GM13976 (cell line): ENCODE measurements at regions not wholly inside any gene's neighbourhood (a gene's known extent, or its start where the extent isn't known, plus 50 kb on each side); places are given as distances from the start of the nearest gene placed in this dataset.

Experiments
- DNase-seq: peaks from one replicate; pipeline ENCODE4 v3.0.0; 2012; ENCODE audit warnings: low spot score
- in situ Hi-C: fragments of 300-500 bp; cut with MboI; formaldehyde crosslinking; loops from one replicate; pipeline ENCODE4 v1.12.0; 2022; ENCODE audit warnings: low sequenced_read_pairs, mixed read lengths, inconsistent platforms; ENCODE audit not compliant: unreplicated experiment
- TF ChIP-seq, protein P1 (sequence below): IDR thresholded peaks from 2 replicates; pipeline ENCODE4 v1.5.1; 2012; ENCODE audit warnings: borderline replicate concordance, mild to moderate bottlenecking; ENCODE audit not compliant: insufficient read depth; ENCODE audit errors: extremely low read depth, missing control alignments, control extremely low read depth

DNA sequence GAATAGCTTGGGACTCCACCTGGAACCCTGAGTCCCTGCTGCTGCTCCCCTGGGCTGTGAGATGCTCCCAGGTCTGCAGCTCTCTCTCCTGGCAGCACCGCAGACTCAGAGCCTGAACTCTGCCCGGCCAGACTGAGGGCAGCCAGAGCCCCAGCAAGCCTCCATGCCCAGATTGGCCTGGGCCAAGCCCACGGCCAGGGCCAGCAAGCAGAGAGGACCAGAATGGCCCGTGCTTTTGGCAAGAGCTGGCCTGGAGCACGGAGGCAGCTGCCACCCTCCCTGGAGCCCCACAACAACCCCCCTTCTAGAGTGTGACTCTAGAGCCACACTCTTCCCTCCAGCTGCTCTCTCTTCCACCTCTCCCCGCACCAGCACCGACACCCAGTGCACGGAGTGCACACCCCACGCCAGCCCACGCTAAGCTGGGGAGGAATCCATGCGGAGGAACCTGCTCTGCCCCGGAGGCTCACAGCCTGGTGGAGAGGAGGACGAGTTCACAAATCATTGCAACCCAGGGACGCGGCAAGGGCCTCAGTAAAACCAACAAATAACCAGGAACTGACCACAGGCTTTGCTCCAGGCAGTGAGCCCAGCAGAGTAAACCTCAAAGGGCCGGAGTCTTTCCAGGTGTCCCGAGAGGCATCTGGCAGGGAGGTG lies 110.3 kb downstream of the HMX1 start:
- in situ Hi-C loops = no loop called here
- DNase-seq = no peak
- TF ChIP-seq, protein P1, sequence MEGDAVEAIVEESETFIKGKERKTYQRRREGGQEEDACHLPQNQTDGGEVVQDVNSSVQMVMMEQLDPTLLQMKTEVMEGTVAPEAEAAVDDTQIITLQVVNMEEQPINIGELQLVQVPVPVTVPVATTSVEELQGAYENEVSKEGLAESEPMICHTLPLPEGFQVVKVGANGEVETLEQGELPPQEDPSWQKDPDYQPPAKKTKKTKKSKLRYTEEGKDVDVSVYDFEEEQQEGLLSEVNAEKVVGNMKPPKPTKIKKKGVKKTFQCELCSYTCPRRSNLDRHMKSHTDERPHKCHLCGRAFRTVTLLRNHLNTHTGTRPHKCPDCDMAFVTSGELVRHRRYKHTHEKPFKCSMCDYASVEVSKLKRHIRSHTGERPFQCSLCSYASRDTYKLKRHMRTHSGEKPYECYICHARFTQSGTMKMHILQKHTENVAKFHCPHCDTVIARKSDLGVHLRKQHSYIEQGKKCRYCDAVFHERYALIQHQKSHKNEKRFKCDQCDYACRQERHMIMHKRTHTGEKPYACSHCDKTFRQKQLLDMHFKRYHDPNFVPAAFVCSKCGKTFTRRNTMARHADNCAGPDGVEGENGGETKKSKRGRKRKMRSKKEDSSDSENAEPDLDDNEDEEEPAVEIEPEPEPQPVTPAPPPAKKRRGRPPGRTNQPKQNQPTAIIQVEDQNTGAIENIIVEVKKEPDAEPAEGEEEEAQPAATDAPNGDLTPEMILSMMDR = no peak

GRCh38 chr4:8760561-8760960 lies 111.1 kb downstream of the HMX1 start:
- TF ChIP-seq, protein P1 = no peak
- no peak for DNase-seq
- in situ Hi-C loops = no loop called here

GRCh38 chr4:8759987-8760386 lies 111.7 kb downstream of the HMX1 start:
- TF ChIP-seq, protein P1 = no peak
- DNase-seq = no peak
- in situ Hi-C loops = no loop called here

- TF ChIP-seq, protein P1 = no peak
- no peak for DNase-seq
- in situ Hi-C loops = no loop called here
These were observed 114.8 kb downstream of the HMX1 start for GRCh38 chr4:8756816-8757215.

GRCh38 chr4:8754634-8755589 lies 116.7 kb downstream of the HMX1 start:
- DNase-seq = no peak
- TF ChIP-seq, protein P1 = no peak
- in situ Hi-C loops = no loop called here

GRCh38 chr4:8748236-8748575 lies 123.4 kb downstream of the HMX1 start:
- DNase-seq = no peak
- in situ Hi-C loops = no loop called here
- TF ChIP-seq, protein P1 = no peak
